ENCODE measurements at regions not wholly inside any gene's neighbourhood (a gene's known extent, or its start where the extent isn't known, plus 50 kb on each side); places are given as distances from the start of the nearest gene placed in this dataset.

- Mint-ChIP-seq H3K27ac (ENCODE audit: low read depth, unreplicated experiment) (no peak overlapping the region), H3K27me3 (ENCODE audit: insufficient read depth, unreplicated experiment) (no peaks in the 10 kb centered on the region), H3K36me3 (ENCODE audit: insufficient read depth, unreplicated experiment) (no peaks in the 10 kb centered on the region), H3K9me3 (ENCODE audit: unreplicated experiment) (peaks cover 4% of the 10 kb centered on the region), H3K4me1 (ENCODE audit: insufficient read depth, unreplicated experiment) (peaks cover 16% of the 10 kb centered on the region), H3K4me3 (ENCODE audit: unreplicated experiment) (no peak overlapping the region)
- no peak for TF ChIP-seq CTCF (IDR thresholded peaks at IDR 0.05; ENCODE audit: unreplicated experiment)
- intact Hi-C loops (cut with micrococcal nuclease), result no loop called here
- ChIA-PET POLR2A (no interaction called here), CTCF (interaction anchor here (0.7 to 0.8 kb wide), 5 partner anchors 77 to 1171 kb away, joined by 3 to 6 read pairs (median 3); no protein-coding TSS in a partner anchor)
- DNase-seq (ENCODE audit: unreplicated experiment), result peak; percentile 17
- no TSS peak for BruUV-seq (replicated peaks)
These were observed 1562.4 kb upstream of the TMEM132C start for GRCh38 chr12:126704609-126705008.

GRCh38 chr12:126706300-126706699 lies 1560.7 kb upstream of the TMEM132C start:
- Mint-ChIP-seq H3K27ac (ENCODE audit: low read depth, unreplicated experiment) (no peak overlapping the region), H3K27me3 (ENCODE audit: insufficient read depth, unreplicated experiment) (no peaks in the 10 kb centered on the region), H3K4me3 (ENCODE audit: unreplicated experiment) (no peak overlapping the region), H3K4me1 (ENCODE audit: insufficient read depth, unreplicated experiment) (peaks cover 16% of the 10 kb centered on the region), H3K36me3 (ENCODE audit: insufficient read depth, unreplicated experiment) (no peaks in the 10 kb centered on the region), H3K9me3 (ENCODE audit: unreplicated experiment) (no peaks in the 10 kb centered on the region)
- POLR2A ChIA-PET, result interaction anchor here (0.7 kb wide), 1 partner anchor 42 kb away, joined by 3 read pairs; no protein-coding TSS in a partner anchor
- intact Hi-C loops (cut with micrococcal nuclease), result no loop called here
- no TSS peak for BruUV-seq (replicated peaks)
- peak; percentile 7 for DNase-seq (ENCODE audit: unreplicated experiment)
- no peak for TF ChIP-seq CTCF (IDR thresholded peaks at IDR 0.05; ENCODE audit: unreplicated experiment)
- CTCF ChIA-PET, result interaction anchor here (0.6 to 1.3 kb wide), 6 partner anchors 18 to 1733 kb away, joined by 3 to 5 read pairs (median 4); no protein-coding TSS in a partner anchor

- no peaks in the 10 kb centered on the region for H3K27me3 Mint-ChIP-seq (ENCODE audit: insufficient read depth, unreplicated experiment)
- peak overlapping the region; percentile 46 for H3K27ac Mint-ChIP-seq (ENCODE audit: low read depth, unreplicated experiment)
- TF ChIP-seq CTCF (IDR thresholded peaks at IDR 0.05; ENCODE audit: unreplicated experiment), result no peak
- ChIA-PET POLR2A (interaction anchor here (0.9 kb wide), 1 partner anchor 41 kb away, joined by 3 read pairs; no protein-coding TSS in a partner anchor), CTCF (interaction anchor here (0.6 to 0.8 kb wide), 3 partner anchors 23 to 638 kb away, joined by 3 read pairs; no protein-coding TSS in a partner anchor)
- intact Hi-C loops (cut with micrococcal nuclease), result loop anchor here (2.0 kb wide), 1 partner anchor 40 kb away; no protein-coding TSS in a partner anchor
- H3K4me3 Mint-ChIP-seq (ENCODE audit: unreplicated experiment), result no peak overlapping the region
- H3K36me3 Mint-ChIP-seq (ENCODE audit: insufficient read depth, unreplicated experiment), result no peaks in the 10 kb centered on the region
- H3K9me3 Mint-ChIP-seq (ENCODE audit: unreplicated experiment), result no peaks in the 10 kb centered on the region
- H3K4me1 Mint-ChIP-seq (ENCODE audit: insufficient read depth, unreplicated experiment), result peaks cover 16% of the 10 kb centered on the region
- no TSS peak for BruUV-seq (replicated peaks)
- peak; percentile 78 for DNase-seq (ENCODE audit: unreplicated experiment)
These were observed 1558.5 kb upstream of the TMEM132C start for GRCh38 chr12:126708492-126708896.

- ChIA-PET CTCF (interaction anchor here (0.6 to 1.4 kb wide), 3 partner anchors 10 to 156 kb away, joined by 3 to 7 read pairs (median 4); no protein-coding TSS in a partner anchor), POLR2A (no interaction called here)
- no peak for TF ChIP-seq CTCF (IDR thresholded peaks at IDR 0.05; ENCODE audit: unreplicated experiment)
- H3K9me3 Mint-ChIP-seq (ENCODE audit: unreplicated experiment), result peaks cover 15% of the 10 kb centered on the region
- intact Hi-C loops (cut with micrococcal nuclease), result no loop called here
- no peak overlapping the region for H3K4me3 Mint-ChIP-seq (ENCODE audit: unreplicated experiment)
- H3K4me1 Mint-ChIP-seq (ENCODE audit: insufficient read depth, unreplicated experiment), result no peaks in the 10 kb centered on the region
- BruUV-seq (replicated peaks), result no TSS peak
- no peaks in the 10 kb centered on the region for H3K36me3 Mint-ChIP-seq (ENCODE audit: insufficient read depth, unreplicated experiment)
- no peak overlapping the region for H3K27ac Mint-ChIP-seq (ENCODE audit: low read depth, unreplicated experiment)
- no peaks in the 10 kb centered on the region for H3K27me3 Mint-ChIP-seq (ENCODE audit: insufficient read depth, unreplicated experiment)
- DNase-seq (ENCODE audit: unreplicated experiment), result no peak
These were observed 1548.6 kb upstream of the TMEM132C start for GRCh38 chr12:126718365-126718764.
